ENCODE measurements at regions not wholly inside any gene's neighbourhood (a gene's known extent, or its start where the extent isn't known, plus 50 kb on each side); places are given as distances from the start of the nearest gene placed in this dataset.

DNA sequence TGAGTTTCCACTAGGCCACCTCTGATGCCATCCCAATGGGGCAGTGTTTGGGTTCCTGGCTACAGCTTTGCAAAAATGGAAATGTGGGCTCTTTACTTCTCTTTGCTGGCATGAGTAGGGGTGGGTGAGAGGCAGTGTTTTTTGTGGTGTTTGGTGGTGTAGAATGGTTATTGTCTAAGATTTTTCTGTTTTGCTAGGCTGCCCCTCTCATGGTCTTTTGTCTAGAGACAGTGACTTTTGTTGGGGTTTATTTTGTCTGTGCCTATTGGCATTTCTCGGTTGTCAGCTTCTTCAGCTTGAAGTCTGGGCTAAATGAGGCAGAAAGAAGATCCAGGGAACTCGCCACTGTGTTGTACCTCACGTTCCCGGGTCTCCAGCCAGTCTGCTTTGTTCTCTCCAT lies 112.1 kb downstream of the CENPF start:
- H3K79me1 ChIP-seq (ENCODE audit: low read length), result no peaks in the 10 kb centered on the region
- no peak overlapping the region for H3K23ac ChIP-seq (ENCODE audit: low read length)
- no peak overlapping the region for H3K4me2 ChIP-seq (ENCODE audit: low read length)
- H2BK5ac ChIP-seq (ENCODE audit: low read length), result no peak overlapping the region
- H3K4me3 ChIP-seq (ENCODE audit: low read length), result no peak overlapping the region
- no peak overlapping the region for H3K4ac ChIP-seq (ENCODE audit: low read depth, low read length)
- no peaks in the 10 kb centered on the region for H3K4me1 ChIP-seq (ENCODE audit: control insufficient read depth, low read depth, low read length)
- no CpG with 5 or more reads among the region's 4 CpGs for WGBS (ENCODE audit: extremely low coverage, insufficient coverage, low lambda C conversion rate)
- no peak overlapping the region for H2AK5ac ChIP-seq (ENCODE audit: low read length)
- H3K27ac ChIP-seq (ENCODE audit: low read depth, low read length), result no peak overlapping the region
- no peak overlapping the region for H3K18ac ChIP-seq (ENCODE audit: low read length)
- H3K56ac ChIP-seq (ENCODE audit: low read length), result no peak overlapping the region
- H3K36me3 ChIP-seq (ENCODE audit: control insufficient read depth, insufficient read depth, low read length), result no peaks in the 10 kb centered on the region
- no peaks in the 10 kb centered on the region for H3K27me3 ChIP-seq (ENCODE audit: insufficient read depth, low read length, poor library complexity)
- H3K9ac ChIP-seq (ENCODE audit: low read length), result no peak overlapping the region
- H2BK15ac ChIP-seq (replicated peaks; ENCODE audit: low read depth), result no peak overlapping the region
- DNase-seq, result no peak
- H3K79me2 ChIP-seq (ENCODE audit: control insufficient read depth, insufficient read depth, low read length), result no peaks in the 10 kb centered on the region
- no peak overlapping the region for H4K5ac ChIP-seq (ENCODE audit: low read length)
- H4K8ac ChIP-seq (ENCODE audit: low read depth, low read length), result no peak overlapping the region
- no peak overlapping the region for H2BK120ac ChIP-seq (ENCODE audit: low read depth, low read length)

DNA sequence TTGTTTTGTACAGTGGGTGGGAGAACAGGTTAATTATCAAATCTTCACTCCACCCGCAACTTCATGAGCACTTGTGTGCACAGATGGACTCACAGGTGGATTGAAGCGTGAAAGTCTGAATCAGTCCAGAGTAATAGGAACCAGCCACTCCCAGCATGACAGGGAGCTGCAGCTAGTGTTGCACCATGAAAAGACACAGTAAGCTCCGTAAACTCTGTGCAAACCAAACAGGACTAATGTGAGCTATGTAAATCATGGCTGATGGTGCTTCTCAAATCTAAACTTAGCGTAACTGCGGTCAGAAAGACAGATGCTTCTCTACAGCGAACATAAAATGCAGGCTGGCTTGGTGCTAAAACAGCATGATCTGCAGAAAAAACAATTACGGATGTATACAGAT lies 114.4 kb downstream of the CENPF start:
- H4K8ac ChIP-seq (ENCODE audit: low read depth, low read length), result no peak overlapping the region
- H3K9ac ChIP-seq (ENCODE audit: low read length), result no peak overlapping the region
- no peak overlapping the region for H3K18ac ChIP-seq (ENCODE audit: low read length)
- no peak overlapping the region for H2BK120ac ChIP-seq (ENCODE audit: low read depth, low read length)
- no peak for DNase-seq
- no peak overlapping the region for H3K4ac ChIP-seq (ENCODE audit: low read depth, low read length)
- H3K27ac ChIP-seq (ENCODE audit: low read depth, low read length), result no peak overlapping the region
- H3K4me3 ChIP-seq (ENCODE audit: low read length), result no peak overlapping the region
- H3K23ac ChIP-seq (ENCODE audit: low read length), result no peak overlapping the region
- no peaks in the 10 kb centered on the region for H3K36me3 ChIP-seq (ENCODE audit: control insufficient read depth, insufficient read depth, low read length)
- no peak overlapping the region for H2AK5ac ChIP-seq (ENCODE audit: low read length)
- no peak overlapping the region for H2BK15ac ChIP-seq (replicated peaks; ENCODE audit: low read depth)
- H3K4me2 ChIP-seq (ENCODE audit: low read length), result no peak overlapping the region
- no peaks in the 10 kb centered on the region for H3K27me3 ChIP-seq (ENCODE audit: insufficient read depth, low read length, poor library complexity)
- no peak overlapping the region for H3K56ac ChIP-seq (ENCODE audit: low read length)
- WGBS (ENCODE audit: extremely low coverage, insufficient coverage, low lambda C conversion rate), result no CpG with 5 or more reads among the region's 7 CpGs
- no peak overlapping the region for H4K5ac ChIP-seq (ENCODE audit: low read length)
- no peak overlapping the region for H2BK5ac ChIP-seq (ENCODE audit: low read length)
- H3K79me2 ChIP-seq (ENCODE audit: control insufficient read depth, insufficient read depth, low read length), result no peaks in the 10 kb centered on the region
- no peaks in the 10 kb centered on the region for H3K79me1 ChIP-seq (ENCODE audit: low read length)
- H3K4me1 ChIP-seq (ENCODE audit: control insufficient read depth, low read depth, low read length), result no peaks in the 10 kb centered on the region

DNA sequence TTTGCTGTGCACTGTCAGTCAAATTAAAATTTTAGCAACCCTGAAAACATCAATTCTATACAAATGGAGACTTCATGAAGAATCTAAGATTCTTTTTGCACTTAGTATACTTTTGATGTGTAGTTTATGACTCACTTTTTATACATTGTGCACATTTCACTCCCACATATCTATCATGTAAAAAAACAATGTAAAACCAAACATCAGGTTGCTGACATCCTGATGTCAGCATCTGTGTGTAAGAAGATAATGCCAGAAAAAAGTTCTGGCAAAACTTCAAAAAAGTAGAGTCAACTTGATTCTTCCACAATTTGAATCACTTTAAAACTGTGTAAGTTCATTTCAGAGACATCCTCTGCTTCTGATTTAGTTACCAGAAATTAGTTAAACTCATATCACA lies 115.7 kb downstream of the CENPF start:
- no peaks in the 10 kb centered on the region for H3K27me3 ChIP-seq (ENCODE audit: insufficient read depth, low read length, poor library complexity)
- DNase-seq, result no peak
- no peak overlapping the region for H3K23ac ChIP-seq (ENCODE audit: low read length)
- no peak overlapping the region for H3K18ac ChIP-seq (ENCODE audit: low read length)
- H3K79me2 ChIP-seq (ENCODE audit: control insufficient read depth, insufficient read depth, low read length), result no peaks in the 10 kb centered on the region
- H3K36me3 ChIP-seq (ENCODE audit: control insufficient read depth, insufficient read depth, low read length), result no peaks in the 10 kb centered on the region
- no peak overlapping the region for H4K8ac ChIP-seq (ENCODE audit: low read depth, low read length)
- H3K4ac ChIP-seq (ENCODE audit: low read depth, low read length), result no peak overlapping the region
- H3K4me3 ChIP-seq (ENCODE audit: low read length), result no peak overlapping the region
- H3K4me2 ChIP-seq (ENCODE audit: low read length), result no peak overlapping the region
- H2BK15ac ChIP-seq (replicated peaks; ENCODE audit: low read depth), result no peak overlapping the region
- H3K9ac ChIP-seq (ENCODE audit: low read length), result no peak overlapping the region
- no peaks in the 10 kb centered on the region for H3K4me1 ChIP-seq (ENCODE audit: control insufficient read depth, low read depth, low read length)
- no peak overlapping the region for H2AK5ac ChIP-seq (ENCODE audit: low read length)
- no peaks in the 10 kb centered on the region for H3K79me1 ChIP-seq (ENCODE audit: low read length)
- H2BK120ac ChIP-seq (ENCODE audit: low read depth, low read length), result no peak overlapping the region
- no peak overlapping the region for H4K5ac ChIP-seq (ENCODE audit: low read length)
- no peak overlapping the region for H3K27ac ChIP-seq (ENCODE audit: low read depth, low read length)
- no peak overlapping the region for H2BK5ac ChIP-seq (ENCODE audit: low read length)
- H3K56ac ChIP-seq (ENCODE audit: low read length), result no peak overlapping the region

DNA sequence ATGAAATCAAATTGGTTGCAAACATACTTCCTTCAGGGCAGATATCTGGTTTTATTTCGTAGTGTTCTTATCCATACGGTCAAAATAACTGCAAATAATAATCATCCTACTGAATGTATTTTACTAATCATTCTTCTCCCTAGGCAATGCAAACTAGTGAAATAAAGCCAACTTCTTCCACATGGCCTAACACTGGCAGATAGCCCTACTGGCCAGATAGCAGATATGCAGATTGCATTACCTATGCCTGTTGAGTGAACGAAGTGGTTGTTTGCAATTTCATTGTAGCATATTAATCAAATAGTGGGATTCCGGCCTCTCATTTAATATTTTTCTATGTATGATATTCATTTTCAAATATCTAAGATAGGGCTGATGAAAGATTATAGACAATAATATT lies 116.2 kb downstream of the CENPF start:
- no CpG with 5 or more reads among the region's 4 CpGs for WGBS (ENCODE audit: extremely low coverage, insufficient coverage, low lambda C conversion rate)
- Histone ChIP-seq H3K4me1 (ENCODE audit: control insufficient read depth, low read depth, low read length) (no peaks in the 10 kb centered on the region), H3K27me3 (ENCODE audit: insufficient read depth, low read length, poor library complexity) (no peaks in the 10 kb centered on the region), H3K9ac (ENCODE audit: low read length) (no peak overlapping the region), H2AK5ac (ENCODE audit: low read length) (no peak overlapping the region), H3K18ac (ENCODE audit: low read length) (no peak overlapping the region), H3K4me2 (ENCODE audit: low read length) (no peak overlapping the region), H3K27ac (ENCODE audit: low read depth, low read length) (no peak overlapping the region), H3K56ac (ENCODE audit: low read length) (no peak overlapping the region), H3K36me3 (ENCODE audit: control insufficient read depth, insufficient read depth, low read length) (no peaks in the 10 kb centered on the region), H4K8ac (ENCODE audit: low read depth, low read length) (no peak overlapping the region), H3K4me3 (ENCODE audit: low read length) (no peak overlapping the region), H3K23ac (ENCODE audit: low read length) (no peak overlapping the region), H2BK120ac (ENCODE audit: low read depth, low read length) (no peak overlapping the region), H2BK5ac (ENCODE audit: low read length) (no peak overlapping the region), H3K4ac (ENCODE audit: low read depth, low read length) (no peak overlapping the region), H4K5ac (ENCODE audit: low read length) (no peak overlapping the region), H2BK15ac (replicated peaks; ENCODE audit: low read depth) (no peak overlapping the region), H3K79me2 (ENCODE audit: control insufficient read depth, insufficient read depth, low read length) (no peaks in the 10 kb centered on the region), H3K79me1 (ENCODE audit: low read length) (no peaks in the 10 kb centered on the region)
- no peak for DNase-seq

DNA sequence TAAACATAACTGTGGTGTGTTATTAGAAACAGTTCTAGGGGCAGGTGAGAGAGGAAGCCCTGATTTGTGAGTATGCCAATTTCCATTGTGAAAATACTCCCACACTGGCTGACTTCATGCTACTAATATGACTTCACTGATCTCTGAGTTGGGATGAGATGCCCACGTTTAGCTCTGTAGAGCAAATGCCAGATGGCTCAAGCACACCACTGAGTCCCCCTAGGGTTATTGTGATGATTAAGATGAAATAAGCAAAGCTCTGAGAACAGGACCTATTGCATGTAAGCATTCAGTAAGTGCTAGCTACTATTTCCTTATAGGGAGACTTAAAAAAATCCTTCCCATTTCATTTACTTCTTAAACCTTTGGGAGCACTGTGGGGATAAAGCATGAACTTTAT lies 117.6 kb downstream of the CENPF start:
- Histone ChIP-seq H3K4me1 (ENCODE audit: control insufficient read depth, low read depth, low read length) (no peaks in the 10 kb centered on the region), H2AK5ac (ENCODE audit: low read length) (no peak overlapping the region), H4K8ac (ENCODE audit: low read depth, low read length) (no peak overlapping the region), H3K27ac (ENCODE audit: low read depth, low read length) (no peak overlapping the region), H3K79me2 (ENCODE audit: control insufficient read depth, insufficient read depth, low read length) (no peaks in the 10 kb centered on the region), H2BK5ac (ENCODE audit: low read length) (no peak overlapping the region), H3K4ac (ENCODE audit: low read depth, low read length) (no peak overlapping the region), H3K56ac (ENCODE audit: low read length) (no peak overlapping the region), H2BK15ac (replicated peaks; ENCODE audit: low read depth) (no peak overlapping the region), H3K4me2 (ENCODE audit: low read length) (no peak overlapping the region), H3K23ac (ENCODE audit: low read length) (no peak overlapping the region), H3K79me1 (ENCODE audit: low read length) (no peaks in the 10 kb centered on the region), H3K27me3 (ENCODE audit: insufficient read depth, low read length, poor library complexity) (no peaks in the 10 kb centered on the region), H3K36me3 (ENCODE audit: control insufficient read depth, insufficient read depth, low read length) (no peaks in the 10 kb centered on the region), H3K9ac (ENCODE audit: low read length) (no peak overlapping the region), H4K5ac (ENCODE audit: low read length) (no peak overlapping the region), H3K18ac (ENCODE audit: low read length) (no peak overlapping the region), H3K4me3 (ENCODE audit: low read length) (no peak overlapping the region), H2BK120ac (ENCODE audit: low read depth, low read length) (no peak overlapping the region)
- DNase-seq, result no peak
- no CpG with 5 or more reads among the region's 1 CpG for WGBS (ENCODE audit: extremely low coverage, insufficient coverage, low lambda C conversion rate)

DNA sequence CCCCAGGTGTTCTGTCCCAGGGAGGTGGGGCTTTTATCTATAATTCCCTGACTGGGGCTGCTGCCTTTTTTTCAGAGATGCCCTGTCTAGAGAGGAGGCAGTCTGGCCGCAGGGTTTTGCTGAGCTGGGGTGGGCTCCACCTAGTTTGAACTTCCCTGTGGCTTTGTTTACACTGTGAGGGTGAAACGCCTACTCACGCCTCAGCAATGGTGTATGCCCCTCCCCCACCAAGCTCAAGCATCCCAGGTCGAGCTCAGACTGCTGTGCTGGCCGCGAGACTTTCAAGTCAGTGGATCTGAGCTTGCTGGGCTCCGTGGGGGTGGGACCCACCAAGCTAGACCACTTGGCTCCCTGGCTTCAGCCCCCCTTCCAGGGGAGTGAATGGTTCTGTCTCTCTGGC lies 124.3 kb downstream of the CENPF start:
- Histone ChIP-seq H2BK15ac (replicated peaks; ENCODE audit: low read depth) (no peak overlapping the region), H3K4me3 (ENCODE audit: low read length) (no peak overlapping the region), H3K27ac (ENCODE audit: low read depth, low read length) (no peak overlapping the region), H4K8ac (ENCODE audit: low read depth, low read length) (no peak overlapping the region), H2BK120ac (ENCODE audit: low read depth, low read length) (no peak overlapping the region), H3K27me3 (ENCODE audit: insufficient read depth, low read length, poor library complexity) (no peaks in the 10 kb centered on the region), H3K18ac (ENCODE audit: low read length) (no peak overlapping the region), H3K36me3 (ENCODE audit: control insufficient read depth, insufficient read depth, low read length) (no peaks in the 10 kb centered on the region), H2BK5ac (ENCODE audit: low read length) (no peak overlapping the region), H3K4me2 (ENCODE audit: low read length) (no peak overlapping the region), H3K56ac (ENCODE audit: low read length) (no peak overlapping the region), H4K5ac (ENCODE audit: low read length) (no peak overlapping the region), H3K79me1 (ENCODE audit: low read length) (no peaks in the 10 kb centered on the region), H3K4ac (ENCODE audit: low read depth, low read length) (no peak overlapping the region), H3K9ac (ENCODE audit: low read length) (no peak overlapping the region), H3K4me1 (ENCODE audit: control insufficient read depth, low read depth, low read length) (no peaks in the 10 kb centered on the region), H2AK5ac (ENCODE audit: low read length) (no peak overlapping the region), H3K23ac (ENCODE audit: low read length) (no peak overlapping the region), H3K79me2 (ENCODE audit: control insufficient read depth, insufficient read depth, low read length) (no peaks in the 10 kb centered on the region)
- WGBS (ENCODE audit: extremely low coverage, insufficient coverage, low lambda C conversion rate), result no CpG with 5 or more reads among the region's 7 CpGs
- peak; percentile 69 for DNase-seq
